K562 (cell line): ENCODE measurements at regions not wholly inside any gene's neighbourhood (a gene's known extent, or its start where the extent isn't known, plus 50 kb on each side); places are given as distances from the start of the nearest gene placed in this dataset.

ENCODE experiments used
- ATAC-seq: fragments of 200-7000 bp; cut with Tn5 transposase; 3 replicates; pipeline ENCODE4 v1.9.1; 2020; ENCODE audit warnings: moderate library complexity
- BruUV-seq: library from RNA; stranded (reverse); fragments of 400-500 nt; replicated peaks from 2 replicates; lab custom pipeline; 2021; lab: Mats Ljungman, UMichigan
- CTCF ChIA-PET: fragments of 300-600 bp; formaldehyde crosslinking; extraction: SDS; loops from one replicate; lab custom pipeline; 2021; ENCODE audit warnings: low intra/inter-chr PET ratio; lab: Yijun Ruan, JAX
- POLR2A ChIA-PET: fragments of 300-600, 350-650 bp; sonication (Branson Sonifier 250); formaldehyde crosslinking; extraction: SDS; loops from one replicate; lab custom pipeline; 2021; ENCODE audit warnings: antibody characterized with exemption, inconsistent platforms; lab: Yijun Ruan, JAX
- DNase-seq, 4 experiments: peaks; one replicate each; pipeline versions ENCODE4 v3.0.0 to v3.0.0-alpha.2; 2011 to 2018; ENCODE audit warnings: low spot score in 3 of 4, mixed read lengths in 3 of 4; ENCODE audit errors: extremely low read depth in 1 of 4
- FAIRE-seq: peaks from 2 replicates; lab custom pipeline; 2011; peaks lifted over from hg19 to GRCh38; lab: Jason Lieb, UNC
- H2AFZ ChIP-seq: 2 replicates; pipeline ENCODE4 v1.6.0; 2011; ENCODE audit warnings: low read depth, low read length, control low read depth, inconsistent platforms
- H3K27ac ChIP-seq: fragments of 200-600 bp; 3 replicates; pipeline ENCODE4 v1.8.0; 2011; ENCODE audit warnings: low read depth, mild to moderate bottlenecking, control low read depth, inconsistent platforms, low read length, moderate library complexity, mixed read lengths; ENCODE audit errors: extremely low read depth
- H3K27me3 ChIP-seq, 2 experiments: fragments of 300-600 bp in 1 of 2; 2 replicates in 1 of 2; 3 replicates in 1 of 2; pipeline versions ENCODE4 v1.6.0 to v1.8.0; 2011; ENCODE audit warnings: inconsistent platforms in 2 of 2, low read length in 2 of 2, mild to moderate bottlenecking in 1 of 2, mixed read lengths in 1 of 2, moderate library complexity in 1 of 2; ENCODE audit not compliant: control insufficient read depth in 2 of 2, insufficient read depth in 2 of 2
- H3K36me3 ChIP-seq: fragments of 300-600 bp; 3 replicates; pipeline ENCODE4 v1.8.0; 2011; ENCODE audit warnings: mild to moderate bottlenecking, low read length, inconsistent platforms; ENCODE audit not compliant: control insufficient read depth, insufficient read depth
- H3K4me1 ChIP-seq, 2 experiments: fragments of 200-600 bp in 1 of 2; replicated peaks in 1 of 2; 2 replicates in 1 of 2; 3 replicates in 1 of 2; pipeline versions ENCODE4 v1.5.1 to v1.8.0; 2011; ENCODE audit warnings: inconsistent platforms in 2 of 2, low read length in 2 of 2, mild to moderate bottlenecking in 1 of 2, mixed read lengths in 1 of 2, moderate library complexity in 1 of 2; ENCODE audit not compliant: control insufficient read depth in 2 of 2, insufficient read depth in 2 of 2
- H3K4me2 ChIP-seq: 2 replicates; pipeline ENCODE4 v1.6.1; 2011; ENCODE audit warnings: low read length, control low read depth, inconsistent platforms, mixed read lengths; ENCODE audit not compliant: insufficient read depth
- H3K4me3 ChIP-seq: fragments of 200-600 bp; sonication (generic), shearing (Covaris generic); 2 replicates; pipeline ENCODE4 v1.5.1; 2016; ENCODE audit warnings: control low read depth, inconsistent platforms
- H3K79me2 ChIP-seq: fragments of 200-600 bp; 3 replicates; pipeline ENCODE4 v1.8.0; 2011; ENCODE audit warnings: low read length, inconsistent platforms; ENCODE audit not compliant: control insufficient read depth, insufficient read depth
- H3K9ac ChIP-seq, 2 experiments: 2 replicates each; pipeline versions ENCODE4 v1.6.0 to v1.6.1; 2011; ENCODE audit warnings: low read depth in 2 of 2, low read length in 2 of 2, control low read depth in 1 of 2, inconsistent platforms in 1 of 2, mild to moderate bottlenecking in 1 of 2, mixed read lengths in 1 of 2; ENCODE audit not compliant: insufficient read depth in 1 of 2
- H3K9me1 ChIP-seq: one replicate; pipeline ENCODE4 v1.6.0; 2011; ENCODE audit warnings: inconsistent platforms, mild to moderate bottlenecking, low read length, moderate library complexity; ENCODE audit not compliant: control insufficient read depth, insufficient read depth
- H3K9me3 ChIP-seq: replicated peaks from 2 replicates; pipeline ENCODE4 v1.5.1; 2011; ENCODE audit warnings: low read depth, low read length, inconsistent platforms; ENCODE audit not compliant: control insufficient read depth, insufficient read depth
- H4K20me1 ChIP-seq: replicated peaks from 2 replicates; pipeline ENCODE4 v1.6.1; 2011; ENCODE audit warnings: low read length, inconsistent platforms, mixed read lengths; ENCODE audit not compliant: control insufficient read depth, insufficient read depth
- NFXL1 ChIP-seq: fragments of 450-650 bp; formaldehyde crosslinking; IDR thresholded peaks from 2 replicates; pipeline ENCODE4 v1.4.0; 2021; ENCODE audit warnings: mild to moderate bottlenecking
- SIN3A ChIP-seq, 2 experiments: fragments of 150-350 bp in 1 of 2; IDR thresholded peaks; 2 replicates each; pipeline ENCODE4 v1.6.1; 2011 to 2016; ENCODE audit warnings: borderline replicate concordance in 2 of 2, low read depth in 2 of 2, low read length in 2 of 2, mild to moderate bottlenecking in 2 of 2, moderate library complexity in 2 of 2; ENCODE audit not compliant: control insufficient read depth in 1 of 2
- WGBS: fragments of 100-300 bp; shearing (Covaris generic); methylation state at CpG from one replicate; pipeline ENCODE4 v1.1.6; 2016; ENCODE audit warnings: low coverage, mixed read lengths; ENCODE audit not compliant: insufficient coverage; ENCODE audit errors: missing lambda C conversion rate; 5-methylcytosine and 5-hydroxymethylcytosine counted together
- in situ Hi-C: fragments of 300-500 bp; cut with MboI; formaldehyde crosslinking; loops from 4 replicates; pipeline ENCODE4 v1.15.0; 2018; ENCODE audit warnings: inconsistent platforms, mixed read lengths
- intact Hi-C: fragments of 100-400 bp; cut with micrococcal nuclease; formaldehyde crosslinking; loops from 2 replicates; pipeline ENCODE4 v1.14.2; 2022
- TF ChIP-seq, protein P1 (sequence below): fragments of 250-450 bp; sonication (Bioruptor Pico); IDR thresholded peaks from 2 replicates; pipeline ENCODE4 v1.8.0; 2022; ENCODE audit warnings: moderate library complexity, mild to moderate bottlenecking, inconsistent platforms
- TF ChIP-seq, protein P2 (sequence below): fragments of 450-650 bp; formaldehyde crosslinking; IDR thresholded peaks from 2 replicates; pipeline ENCODE4 v1.4.0; 2020; ENCODE audit warnings: mild to moderate bottlenecking, moderate library complexity

DNA sequence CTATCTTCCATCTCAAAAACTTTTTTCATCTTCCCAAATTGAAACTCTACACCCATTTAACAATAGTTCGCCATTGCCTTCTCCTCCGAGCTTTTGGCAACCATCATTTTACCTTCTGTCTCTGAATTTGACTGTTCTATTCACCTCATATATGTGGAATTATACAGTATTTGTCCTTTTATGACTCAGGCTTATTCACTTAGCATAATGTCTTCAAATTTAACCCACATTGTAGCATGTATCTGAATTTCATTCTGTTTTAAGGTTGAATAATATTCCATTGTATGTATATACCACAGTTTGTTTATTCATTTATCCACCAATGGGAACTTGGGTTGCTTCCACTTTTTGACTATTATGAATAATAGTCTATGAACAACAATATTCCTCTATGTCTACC is 233.9 kb downstream of the GPD2 start:
- Histone ChIP-seq H3K4me2 (no peak overlapping the region), H2AFZ (no peak overlapping the region), H3K9ac (no peak overlapping the region), H3K36me3 (no peaks in the 10 kb centered on the region), H3K9me1 (no peaks in the 10 kb centered on the region), H3K4me3 (no peak overlapping the region), H3K79me2 (no peaks in the 10 kb centered on the region), H3K4me1 (peaks cover 0 to 6% of the 10 kb centered on the region in 2 experiments; a peak in 2 of 5 replicates), H3K27me3 (no peaks in the 10 kb centered on the region), H3K27ac (no peak overlapping the region), H4K20me1 (no peaks in the 10 kb centered on the region), H3K9me3 (no peaks in the 10 kb centered on the region)
- ATAC-seq = no peak
- in situ Hi-C loops = no loop called here
- FAIRE-seq = peak; percentile 15
- 51% methylated on average over 2 of the region's 2 CpGs for WGBS
- TF ChIP-seq SIN3A (IDR thresholded peaks at IDR 0.05; ENCODE audit: borderline replicate concordance in 2 of 2, control insufficient read depth in 1 of 2, low read depth in 2 of 2, low read length in 2 of 2) (no peak), NFXL1 (no peak)
- TF ChIP-seq, protein P1, sequence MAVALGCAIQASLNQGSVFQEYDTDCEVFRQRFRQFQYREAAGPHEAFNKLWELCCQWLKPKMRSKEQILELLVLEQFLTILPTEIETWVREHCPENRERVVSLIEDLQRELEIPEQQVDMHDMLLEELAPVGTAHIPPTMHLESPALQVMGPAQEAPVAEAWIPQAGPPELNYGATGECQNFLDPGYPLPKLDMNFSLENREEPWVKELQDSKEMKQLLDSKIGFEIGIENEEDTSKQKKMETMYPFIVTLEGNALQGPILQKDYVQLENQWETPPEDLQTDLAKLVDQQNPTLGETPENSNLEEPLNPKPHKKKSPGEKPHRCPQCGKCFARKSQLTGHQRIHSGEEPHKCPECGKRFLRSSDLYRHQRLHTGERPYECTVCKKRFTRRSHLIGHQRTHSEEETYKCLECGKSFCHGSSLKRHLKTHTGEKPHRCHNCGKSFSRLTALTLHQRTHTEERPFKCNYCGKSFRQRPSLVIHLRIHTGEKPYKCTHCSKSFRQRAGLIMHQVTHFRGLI (CRISPR knock-in tag) = no peak
- TF ChIP-seq, protein P2, sequence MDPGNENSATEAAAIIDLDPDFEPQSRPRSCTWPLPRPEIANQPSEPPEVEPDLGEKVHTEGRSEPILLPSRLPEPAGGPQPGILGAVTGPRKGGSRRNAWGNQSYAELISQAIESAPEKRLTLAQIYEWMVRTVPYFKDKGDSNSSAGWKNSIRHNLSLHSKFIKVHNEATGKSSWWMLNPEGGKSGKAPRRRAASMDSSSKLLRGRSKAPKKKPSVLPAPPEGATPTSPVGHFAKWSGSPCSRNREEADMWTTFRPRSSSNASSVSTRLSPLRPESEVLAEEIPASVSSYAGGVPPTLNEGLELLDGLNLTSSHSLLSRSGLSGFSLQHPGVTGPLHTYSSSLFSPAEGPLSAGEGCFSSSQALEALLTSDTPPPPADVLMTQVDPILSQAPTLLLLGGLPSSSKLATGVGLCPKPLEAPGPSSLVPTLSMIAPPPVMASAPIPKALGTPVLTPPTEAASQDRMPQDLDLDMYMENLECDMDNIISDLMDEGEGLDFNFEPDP (CRISPR knock-in tag) = no peak
- CTCF ChIA-PET = no interaction called here
- intact Hi-C loops = no loop called here
- POLR2A ChIA-PET = no interaction called here
- no peak for DNase-seq
- no TSS peak for BruUV-seq
